Right ventricle myocardium inferior (tissue), 1 donor: ENCODE measurements at regions not wholly inside any gene's neighbourhood (a gene's known extent, or its start where the extent isn't known, plus 50 kb on each side); places are given as distances from the start of the nearest gene placed in this dataset.
A peak's percentile ranks its signal among the peaks of the same experiment; 100 is the strongest.

ENCODE experiments used
- ATAC-seq: fragments of 200-7000 bp; cut with Tn5 transposase; one replicate; pipeline ENCODE4 v1.9.1; 2020; ENCODE audit warnings: mild to moderate bottlenecking, moderate library complexity
- DNase-seq: peaks from one replicate; pipeline ENCODE4 v3.0.0; 2021; ENCODE audit errors: missing footprints
- intact Hi-C: fragments of 100-400 bp; cut with DNase I; formaldehyde crosslinking; loops from one replicate; pipeline ENCODE4 v1.11.0; 2022
- donor health status: DM: no; HTN: yes; CAD: no; lungs with severe emphysema.

- no peak for DNase-seq
- intact Hi-C loops = no loop called here
- ATAC-seq = no peak
These were observed 118.9 kb downstream of the IRS1 start for GRCh38 chr2:226680719-226681118.

GRCh38 chr2:226679389-226680065 lies 120.1 kb downstream of the IRS1 start:
- no peak for DNase-seq
- ATAC-seq = no peak
- intact Hi-C loops = no loop called here

DNA sequence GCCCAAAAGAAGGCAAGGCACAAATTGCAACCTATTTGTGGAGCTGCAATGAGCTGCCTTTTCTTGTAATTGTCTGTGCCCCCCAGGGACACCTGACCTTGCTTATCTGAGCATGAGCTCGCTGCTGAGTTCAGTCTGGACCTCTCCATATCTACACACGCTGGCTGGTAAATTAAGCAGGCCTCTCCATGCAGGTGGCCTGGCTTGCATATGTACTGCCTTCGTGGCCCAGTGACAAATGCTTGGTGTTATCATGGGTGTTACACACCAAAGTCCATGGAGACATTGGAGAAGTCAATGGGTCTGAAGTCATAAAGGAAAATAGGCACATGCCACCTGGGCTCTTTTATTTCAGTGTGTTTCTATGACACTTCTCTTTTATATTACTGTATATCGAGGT lies 121.2 kb downstream of the IRS1 start:
- intact Hi-C loops = no loop called here
- DNase-seq = no peak
- peak; percentile 45 for ATAC-seq

DNA sequence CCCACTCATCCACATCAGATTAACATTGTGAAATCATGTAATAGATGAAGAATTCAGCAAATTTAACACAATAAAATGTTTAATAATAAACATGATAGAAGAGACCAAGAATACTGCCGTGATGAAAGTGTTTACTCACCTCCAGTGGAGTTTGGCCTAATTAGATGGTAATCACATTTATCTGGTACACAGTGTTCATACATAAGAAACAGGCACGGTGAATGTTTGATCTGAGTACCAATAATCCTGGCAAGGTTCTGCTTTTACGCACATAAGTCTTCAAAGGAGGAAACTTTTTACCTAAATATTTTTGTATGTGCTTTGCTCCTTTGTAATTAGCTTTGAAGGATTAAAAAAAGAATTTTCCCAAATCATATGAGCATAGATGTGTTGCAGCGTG lies 122.5 kb downstream of the IRS1 start:
- ATAC-seq = no peak
- intact Hi-C loops = no loop called here
- no peak for DNase-seq

DNA sequence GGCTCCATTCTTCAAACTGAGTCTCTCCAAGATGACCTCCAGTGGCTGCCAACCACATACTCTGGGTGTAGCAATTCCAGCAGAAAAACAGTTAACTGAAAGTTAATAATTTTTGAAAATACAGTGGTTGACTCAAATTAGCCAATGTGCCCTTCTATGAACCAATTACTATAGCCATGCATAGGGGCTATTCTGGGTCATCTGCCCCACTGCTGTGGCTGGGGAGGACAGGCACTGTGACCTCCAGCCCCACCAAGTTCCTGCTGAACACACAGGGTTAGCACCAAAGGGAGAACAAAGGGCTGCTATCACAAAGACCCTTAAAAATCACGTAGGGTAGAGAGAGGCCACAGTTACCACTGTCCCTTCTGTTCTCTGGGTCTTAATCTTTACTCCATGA lies 123.0 kb downstream of the IRS1 start:
- DNase-seq = no peak
- intact Hi-C loops = no loop called here
- ATAC-seq = no peak

DNA sequence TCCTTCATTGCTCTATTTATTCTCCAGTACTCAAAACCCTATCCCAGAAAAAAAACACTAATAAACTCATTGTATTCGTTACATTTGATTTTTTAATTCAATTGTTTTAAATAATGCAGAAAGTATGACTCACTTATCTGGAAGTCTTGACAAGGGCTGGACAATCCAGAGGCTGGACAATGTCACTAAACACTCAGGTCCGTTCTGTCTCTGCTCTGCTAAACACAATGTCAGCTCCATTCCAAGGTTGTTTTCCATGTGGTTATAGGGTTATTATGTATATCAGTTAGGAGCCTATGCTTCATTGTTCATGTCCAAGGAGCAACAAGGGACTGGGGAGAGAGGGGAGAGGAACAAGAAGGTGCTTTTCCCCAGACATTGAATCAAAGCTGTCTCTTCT lies 125.5 kb downstream of the IRS1 start:
- DNase-seq = no peak

DNA sequence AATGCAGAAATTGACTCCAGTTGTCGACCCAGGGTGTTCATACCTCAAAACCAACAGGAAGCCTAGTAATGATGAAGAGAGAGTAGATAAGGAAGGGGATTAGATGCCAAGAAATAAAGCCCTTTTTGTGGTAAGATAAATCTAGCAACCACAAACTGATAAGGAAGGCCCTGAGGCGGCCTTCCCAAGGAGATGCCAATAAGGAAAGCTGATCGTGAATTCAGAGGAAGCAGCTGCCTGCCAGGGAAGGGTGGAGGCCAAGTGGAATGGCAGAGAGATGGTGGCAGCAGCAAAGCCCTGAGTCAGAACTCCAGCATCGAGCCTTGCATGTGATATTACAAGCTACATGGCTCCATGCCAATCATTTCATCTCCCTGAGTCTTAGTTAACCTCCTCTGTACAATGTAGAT lies 126.3 kb downstream of the IRS1 start:
- ATAC-seq (peak; percentile 6), DNase-seq (no peak)
- intact Hi-C loops = no loop called here

More for the DNA sequence above, 125.5 kb downstream of the IRS1 start:
- intact Hi-C loops = no loop called here
- ATAC-seq = peak; percentile 71

DNA sequence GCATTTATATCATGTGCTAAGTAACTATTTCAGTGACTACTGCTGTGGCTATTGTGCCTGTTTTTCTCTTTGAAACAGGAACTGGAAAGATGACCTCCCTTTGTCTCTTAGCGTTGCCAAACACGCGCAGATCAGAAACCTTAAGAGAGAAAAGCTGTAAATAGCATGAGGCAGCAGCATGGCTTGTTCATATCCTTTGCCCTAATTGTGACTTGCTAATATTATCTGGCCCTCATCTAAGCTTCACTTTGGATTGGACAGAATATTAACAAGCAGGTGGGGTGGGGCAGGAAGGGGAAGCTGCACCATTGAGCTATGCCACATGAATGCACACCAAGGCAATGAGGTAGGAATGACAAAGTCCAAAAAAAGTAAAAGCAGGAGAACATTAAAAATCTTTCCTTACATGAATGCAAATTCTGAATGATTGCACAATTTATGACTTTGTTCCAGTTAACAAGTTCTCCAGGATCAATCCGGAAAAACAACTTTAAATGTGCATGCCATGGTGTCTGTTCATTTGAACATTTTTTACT lies 128.4 kb downstream of the IRS1 start:
- DNase-seq = no peak
- intact Hi-C loops = no loop called here
- peak; percentile 54 for ATAC-seq

- intact Hi-C loops = loop anchor here (5.0 kb wide), 1 partner anchor 102 kb away; no protein-coding TSS in a partner anchor
- DNase-seq (no peak), ATAC-seq (no peak)
These were observed 129.7 kb downstream of the IRS1 start for GRCh38 chr2:226669905-226670304.

GRCh38 chr2:226669249-226669648 lies 130.4 kb downstream of the IRS1 start:
- intact Hi-C loops = loop anchor here (5.0 kb wide), 1 partner anchor 103 kb away; no protein-coding TSS in a partner anchor
- DNase-seq = no peak
- no peak for ATAC-seq

DNA sequence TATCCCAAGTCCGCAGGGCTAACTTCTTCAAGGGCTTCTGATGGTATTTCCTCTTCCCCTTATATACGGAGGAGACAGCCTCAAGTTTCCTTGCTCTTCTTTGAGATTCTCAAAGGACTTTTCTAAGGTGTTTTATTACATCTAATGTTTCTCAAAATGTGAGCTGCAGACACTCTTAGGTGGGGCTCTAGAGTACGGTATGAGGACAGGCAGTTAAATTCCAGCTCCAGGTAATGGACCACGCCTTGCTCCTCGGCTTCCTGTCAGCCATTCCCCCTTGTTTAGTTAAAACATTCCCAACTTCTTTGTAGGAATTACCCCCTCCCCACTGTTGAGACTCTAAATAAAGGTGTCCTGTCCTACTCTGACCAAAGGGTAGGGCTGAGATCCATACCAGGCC lies 131.9 kb downstream of the IRS1 start:
- DNase-seq (no peak), ATAC-seq (no peak)
- intact Hi-C loops = loop anchor here (5.0 kb wide), 1 partner anchor 105 kb away; no protein-coding TSS in a partner anchor

GRCh38 chr2:226665306-226665831 lies 134.3 kb downstream of the IRS1 start:
- DNase-seq = no peak
- intact Hi-C loops = loop anchor here (5.0 kb wide), 1 partner anchor 107 kb away; no protein-coding TSS in a partner anchor
- ATAC-seq = no peak

DNA sequence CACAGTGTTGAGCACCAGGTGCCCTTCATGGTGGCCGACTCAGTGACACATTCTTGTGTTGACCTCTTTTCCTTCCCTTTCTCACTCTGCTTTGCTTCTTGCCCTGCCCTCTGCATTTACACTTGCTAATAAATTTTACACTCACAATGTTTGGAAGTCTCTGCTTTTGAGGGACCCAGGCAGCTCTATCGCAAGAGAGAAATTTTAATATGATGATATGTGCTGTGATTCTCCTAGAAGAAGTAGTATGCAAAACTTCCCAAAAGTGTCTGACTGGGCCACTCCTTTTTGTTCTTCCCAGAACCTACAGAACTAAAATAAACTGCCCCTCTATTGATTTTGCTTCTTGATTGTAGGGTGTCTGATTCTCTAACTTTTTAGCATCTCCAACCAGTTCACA lies 135.0 kb downstream of the IRS1 start:
- DNase-seq (no peak), ATAC-seq (no peak)
- intact Hi-C loops = loop anchor here (5.0 kb wide), 1 partner anchor 108 kb away; no protein-coding TSS in a partner anchor

GRCh38 chr2:226664140-226664539 lies 135.5 kb downstream of the IRS1 start:
- ATAC-seq = no peak
- peak; percentile 73 for DNase-seq
- intact Hi-C loops = no loop called here

DNA sequence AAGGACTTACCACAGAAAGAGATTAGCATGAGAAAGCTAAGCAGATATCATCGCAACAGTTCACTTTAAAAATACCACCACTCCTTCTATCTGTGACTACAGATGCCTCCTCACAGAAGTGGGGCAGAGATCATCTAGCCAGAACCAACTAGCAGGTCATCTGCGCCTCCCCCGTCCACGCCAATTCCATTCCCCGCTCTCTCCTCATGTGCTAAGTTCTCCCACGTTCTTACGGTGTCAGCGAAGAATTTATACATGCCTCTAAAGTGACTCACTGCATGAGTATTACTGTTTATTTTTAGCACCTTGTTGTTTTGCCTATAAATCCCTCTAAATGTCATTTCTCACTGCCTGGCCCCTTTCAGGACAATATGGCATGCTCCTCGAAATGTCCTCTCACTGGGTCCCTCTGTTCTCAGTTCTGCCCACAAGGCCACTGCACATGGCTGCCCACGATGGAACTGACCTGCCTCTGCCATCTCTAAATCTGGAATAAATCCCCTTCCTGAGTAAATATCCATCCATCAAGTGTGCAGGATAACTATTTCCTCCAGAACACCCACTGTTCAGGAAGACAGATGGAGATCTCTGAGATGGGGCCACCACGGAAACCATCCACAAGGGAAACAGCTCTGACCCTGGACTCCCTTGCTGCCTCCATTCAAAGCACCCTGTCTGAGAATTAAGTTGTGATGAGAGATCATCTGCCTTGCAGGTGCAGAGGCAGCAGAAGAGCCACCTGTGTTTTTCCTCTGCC lies 137.7 kb downstream of the IRS1 start:
- intact Hi-C loops = no loop called here
- ATAC-seq (peak; percentile 58), DNase-seq (no peak)

GRCh38 chr2:226660526-226660925 lies 139.1 kb downstream of the IRS1 start:
- intact Hi-C loops = no loop called here
- ATAC-seq = peak; percentile 91
- no peak for DNase-seq

- ATAC-seq (no peak), DNase-seq (no peak)
- intact Hi-C loops = no loop called here
These were observed 139.5 kb downstream of the IRS1 start for GRCh38 chr2:226660124-226660523.

GRCh38 chr2:226659410-226659809 lies 140.2 kb downstream of the IRS1 start:
- no peak for ATAC-seq
- DNase-seq = no peak
- intact Hi-C loops = no loop called here

GRCh38 chr2:226658555-226658954 lies 141.1 kb downstream of the IRS1 start:
- intact Hi-C loops = no loop called here

More at GRCh38 chr2:226658555-226658954, 141.1 kb downstream of the IRS1 start:
- no peak for ATAC-seq
- no peak for DNase-seq
